ENCODE measurements at regions not wholly inside any gene's neighbourhood (a gene's known extent, or its start where the extent isn't known, plus 50 kb on each side); places are given as distances from the start of the nearest gene placed in this dataset.

GRCh38 chr20:60695226-60696000 is 556.6 kb upstream of the CDH4 start:
- intact Hi-C loops (cut with micrococcal nuclease; ENCODE audit: unreplicated experiment) (no loop called here), in situ Hi-C loops (cut with HindIII; ENCODE audit: low pct_unique_long_range_greater_than_20kb, low sequenced_read_pairs) (no loop called here)
- no peaks in the 10 kb centered on the region for H3K27me3 ChIP-seq (ENCODE audit: control insufficient read depth, insufficient read depth, low read length)
- no peak for TF ChIP-seq SIN3A (IDR thresholded peaks at IDR 0.05; ENCODE audit: borderline replicate concordance, insufficient read depth, low read depth, low read length)
- TF ChIP-seq, protein P1, sequence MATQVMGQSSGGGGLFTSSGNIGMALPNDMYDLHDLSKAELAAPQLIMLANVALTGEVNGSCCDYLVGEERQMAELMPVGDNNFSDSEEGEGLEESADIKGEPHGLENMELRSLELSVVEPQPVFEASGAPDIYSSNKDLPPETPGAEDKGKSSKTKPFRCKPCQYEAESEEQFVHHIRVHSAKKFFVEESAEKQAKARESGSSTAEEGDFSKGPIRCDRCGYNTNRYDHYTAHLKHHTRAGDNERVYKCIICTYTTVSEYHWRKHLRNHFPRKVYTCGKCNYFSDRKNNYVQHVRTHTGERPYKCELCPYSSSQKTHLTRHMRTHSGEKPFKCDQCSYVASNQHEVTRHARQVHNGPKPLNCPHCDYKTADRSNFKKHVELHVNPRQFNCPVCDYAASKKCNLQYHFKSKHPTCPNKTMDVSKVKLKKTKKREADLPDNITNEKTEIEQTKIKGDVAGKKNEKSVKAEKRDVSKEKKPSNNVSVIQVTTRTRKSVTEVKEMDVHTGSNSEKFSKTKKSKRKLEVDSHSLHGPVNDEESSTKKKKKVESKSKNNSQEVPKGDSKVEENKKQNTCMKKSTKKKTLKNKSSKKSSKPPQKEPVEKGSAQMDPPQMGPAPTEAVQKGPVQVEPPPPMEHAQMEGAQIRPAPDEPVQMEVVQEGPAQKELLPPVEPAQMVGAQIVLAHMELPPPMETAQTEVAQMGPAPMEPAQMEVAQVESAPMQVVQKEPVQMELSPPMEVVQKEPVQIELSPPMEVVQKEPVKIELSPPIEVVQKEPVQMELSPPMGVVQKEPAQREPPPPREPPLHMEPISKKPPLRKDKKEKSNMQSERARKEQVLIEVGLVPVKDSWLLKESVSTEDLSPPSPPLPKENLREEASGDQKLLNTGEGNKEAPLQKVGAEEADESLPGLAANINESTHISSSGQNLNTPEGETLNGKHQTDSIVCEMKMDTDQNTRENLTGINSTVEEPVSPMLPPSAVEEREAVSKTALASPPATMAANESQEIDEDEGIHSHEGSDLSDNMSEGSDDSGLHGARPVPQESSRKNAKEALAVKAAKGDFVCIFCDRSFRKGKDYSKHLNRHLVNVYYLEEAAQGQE (IDR thresholded peaks at IDR 0.05; ENCODE audit: insufficient read depth in 1 of 2, low read depth in 2 of 2, low read length in 1 of 2) = no peak
- no peak for TF ChIP-seq POLR2AphosphoS5 (IDR thresholded peaks at IDR 0.05; ENCODE audit: low read depth, low read length)
- TF ChIP-seq CTCF (IDR thresholded peaks at IDR 0.05) = no peak
- TF ChIP-seq TCF7L2 (IDR thresholded peaks at IDR 0.05; ENCODE audit: low read depth, low read length) = no peak
- ChIA-PET POLR2A (no interaction called here), CTCF (no interaction called here)
- no peak for DNase-seq (ENCODE audit: low read depth, low spot score)
- no peaks in the 10 kb centered on the region for H3K4me1 ChIP-seq (ENCODE audit: control insufficient read depth, insufficient read depth, low read length)
- H3K4me3 ChIP-seq (ENCODE audit: low read depth in 2 of 2, low read length in 2 of 2) = no peak overlapping the region
- H3K9me3 ChIP-seq (ENCODE audit: control insufficient read depth, insufficient read depth, low read depth, low read length) = no peaks in the 10 kb centered on the region
- no peak for ATAC-seq
- H3K36me3 ChIP-seq (ENCODE audit: control insufficient read depth, insufficient read depth, low read length) = no peaks in the 10 kb centered on the region
- no TSS peak for BruUV-seq (replicated peaks)
- no peak overlapping the region for H3K27ac ChIP-seq (ENCODE audit: low read length)

- intact Hi-C loops (cut with micrococcal nuclease; ENCODE audit: unreplicated experiment) = no loop called here
- Histone ChIP-seq H3K4me3 (ENCODE audit: low read depth in 2 of 2, low read length in 2 of 2) (no peak overlapping the region), H3K27me3 (ENCODE audit: control insufficient read depth, insufficient read depth, low read length) (no peaks in the 10 kb centered on the region), H3K9me3 (ENCODE audit: control insufficient read depth, insufficient read depth, low read depth, low read length) (no peaks in the 10 kb centered on the region), H3K4me1 (ENCODE audit: control insufficient read depth, insufficient read depth, low read length) (no peaks in the 10 kb centered on the region), H3K36me3 (ENCODE audit: control insufficient read depth, insufficient read depth, low read length) (no peaks in the 10 kb centered on the region), H3K27ac (ENCODE audit: low read length) (no peak overlapping the region)
- BruUV-seq (replicated peaks) = no TSS peak
- in situ Hi-C loops (cut with HindIII; ENCODE audit: low pct_unique_long_range_greater_than_20kb, low sequenced_read_pairs) = no loop called here
- ChIA-PET CTCF (no interaction called here), POLR2A (no interaction called here)
- DNase-seq (ENCODE audit: low read depth, low spot score) (no peak), ATAC-seq (no peak)
- TF ChIP-seq TCF7L2 (IDR thresholded peaks at IDR 0.05; ENCODE audit: low read depth, low read length) (no peak), POLR2AphosphoS5 (IDR thresholded peaks at IDR 0.05; ENCODE audit: low read depth, low read length) (no peak), SIN3A (IDR thresholded peaks at IDR 0.05; ENCODE audit: borderline replicate concordance, insufficient read depth, low read depth, low read length) (no peak)
Measured at GRCh38 chr20:60697252-60697651, 554.8 kb upstream of the CDH4 start.

DNA sequence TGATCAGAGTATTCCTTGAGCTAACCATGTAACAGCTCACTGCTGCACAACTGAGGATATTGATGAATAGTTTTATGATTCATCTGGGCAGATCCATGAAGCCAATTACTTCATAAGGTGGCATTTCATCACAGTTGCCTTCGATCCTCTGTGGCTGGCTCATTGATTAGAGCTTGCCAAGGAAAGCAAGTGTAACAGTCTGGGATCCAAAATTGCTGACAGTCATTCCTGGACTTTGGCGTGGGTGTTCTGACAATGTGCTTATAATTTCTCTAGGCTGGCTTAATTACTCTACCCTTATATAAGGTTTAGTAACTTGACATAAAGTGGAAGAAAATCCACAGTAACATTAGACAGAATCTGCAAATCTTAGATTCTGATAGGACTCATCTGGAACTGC is 551.3 kb upstream of the CDH4 start:
- no TSS peak for BruUV-seq (replicated peaks)
- Histone ChIP-seq H3K4me1 (ENCODE audit: control insufficient read depth, insufficient read depth, low read length) (no peaks in the 10 kb centered on the region), H3K27ac (ENCODE audit: low read length) (no peak overlapping the region), H3K9me3 (ENCODE audit: control insufficient read depth, insufficient read depth, low read depth, low read length) (no peaks in the 10 kb centered on the region), H3K4me3 (ENCODE audit: low read depth in 2 of 2, low read length in 2 of 2) (no peak overlapping the region), H3K36me3 (ENCODE audit: control insufficient read depth, insufficient read depth, low read length) (no peaks in the 10 kb centered on the region), H3K27me3 (ENCODE audit: control insufficient read depth, insufficient read depth, low read length) (no peaks in the 10 kb centered on the region)
- DNase-seq (ENCODE audit: low read depth, low spot score) (no peak), ATAC-seq (no peak)
- POLR2A ChIA-PET = no interaction called here
- no peak for TF ChIP-seq CTCF (IDR thresholded peaks at IDR 0.05)
- TF ChIP-seq, protein P1 (IDR thresholded peaks at IDR 0.05; ENCODE audit: insufficient read depth in 1 of 2, low read depth in 2 of 2, low read length in 1 of 2) = no peak
- no peak for TF ChIP-seq TCF7L2 (IDR thresholded peaks at IDR 0.05; ENCODE audit: low read depth, low read length)
- CTCF ChIA-PET = no interaction called here
- intact Hi-C loops (cut with micrococcal nuclease; ENCODE audit: unreplicated experiment) (no loop called here), in situ Hi-C loops (cut with HindIII; ENCODE audit: low pct_unique_long_range_greater_than_20kb, low sequenced_read_pairs) (no loop called here)

All from Panc1 (cell line).